NOMO-1 (cell line): ENCODE measurements at regions not wholly inside any gene's neighbourhood (a gene's known extent, or its start where the extent isn't known, plus 50 kb on each side); places are given as distances from the start of the nearest gene placed in this dataset.
"Not testable (repeated sequence)": the region's sequence is repeated elsewhere in the genome, so short reads cannot be mapped to it uniquely, and the experiment has no call there.

Experiments used
- DNase-seq, 2 experiments: peaks; one replicate each; lab custom pipeline; 2025; ENCODE audit not compliant: unreplicated experiment in 2 of 2; lab: John Stamatoyannopoulos, UW

DNA sequence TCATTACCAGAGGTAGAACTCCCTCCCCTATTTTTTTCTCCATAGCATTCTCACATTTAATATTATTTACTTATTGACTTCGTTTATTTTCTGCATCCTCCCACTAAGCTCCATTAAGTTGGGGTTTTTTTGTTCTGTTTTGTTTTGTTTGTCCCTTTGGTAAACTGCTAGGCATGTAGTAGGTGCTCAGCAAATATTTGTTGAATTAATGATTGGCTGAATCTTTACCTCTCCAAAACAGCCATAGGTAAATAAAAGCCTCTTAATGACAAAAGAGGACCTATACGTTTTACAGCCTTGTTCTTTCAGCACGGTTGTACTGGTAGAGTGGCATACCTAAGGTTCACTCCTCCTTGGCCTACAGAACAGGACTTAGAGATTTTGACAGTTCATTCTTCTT, 52.0 kb downstream of the PRORP start:
- DNase-seq = no peak

GRCh38 chr14:35180179-35180578, 57.8 kb downstream of the PRORP start:
- DNase-seq = no peak

DNA sequence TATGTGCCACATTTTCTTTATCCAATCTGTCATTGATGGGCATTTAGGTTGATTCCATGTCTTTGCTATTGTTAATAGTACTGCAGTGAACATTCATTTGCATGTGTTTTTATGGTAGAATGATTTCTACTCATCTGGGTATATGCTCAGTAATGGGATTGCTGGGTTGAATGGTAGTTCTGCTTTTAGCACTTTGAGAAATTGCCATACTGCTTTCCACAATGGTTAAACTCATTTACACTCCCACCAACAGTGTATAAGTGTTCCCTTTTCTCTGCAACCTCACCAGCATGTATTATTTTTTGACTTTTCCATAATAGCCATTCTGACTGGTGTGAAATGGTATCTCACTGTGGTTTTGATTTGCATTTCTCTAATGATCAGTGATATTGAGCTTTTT, 62.5 kb downstream of the PRORP start:
- DNase-seq = not testable (repeated sequence)

- no peak for DNase-seq
Observed at GRCh38 chr14:35189422-35189821, 67.1 kb downstream of the PRORP start.

DNA sequence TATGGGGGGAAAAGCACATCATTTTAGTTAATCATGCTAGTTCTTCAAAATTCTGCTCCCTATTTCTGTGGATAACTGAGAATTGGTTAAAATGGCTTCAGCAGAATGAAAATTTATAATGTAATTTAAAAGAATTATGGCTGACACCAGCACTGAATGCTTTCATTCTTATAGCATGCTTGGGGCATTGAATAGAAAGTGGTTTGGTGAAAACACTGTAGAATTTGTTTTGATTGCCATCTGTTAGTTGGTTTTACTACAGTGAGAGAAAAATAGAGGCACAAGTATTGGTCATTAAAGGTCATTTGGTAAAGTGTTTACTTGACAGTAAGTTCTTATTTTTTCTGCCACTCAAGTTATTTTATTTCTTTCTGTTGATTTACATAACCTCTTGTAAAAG, 70.8 kb downstream of the PRORP start:
- no peak for DNase-seq

DNA sequence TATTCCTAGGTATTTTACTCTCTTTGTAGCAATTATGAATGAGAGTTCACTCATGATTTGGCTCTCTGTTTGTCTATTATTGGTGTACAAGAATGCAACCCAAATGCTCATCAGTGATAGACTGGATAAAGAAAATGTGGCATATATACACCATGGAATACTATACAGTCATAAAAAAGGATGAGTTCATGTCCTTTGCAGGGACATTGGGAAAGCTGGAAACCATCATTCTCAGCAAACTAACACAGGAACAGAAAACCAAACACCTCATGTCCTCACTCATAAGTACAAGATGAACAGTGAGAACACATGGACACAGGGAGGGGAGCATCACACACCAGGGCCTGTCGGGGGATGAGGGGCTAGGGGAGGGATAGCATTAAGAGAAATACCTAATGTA, 71.8 kb downstream of the PRORP start:
- DNase-seq = not testable (repeated sequence)

- DNase-seq = no peak
Observed at GRCh38 chr14:35196571-35196970, 74.2 kb downstream of the PRORP start.

GRCh38 chr14:35197015-35197414, 74.7 kb downstream of the PRORP start:
- no peak for DNase-seq

DNA sequence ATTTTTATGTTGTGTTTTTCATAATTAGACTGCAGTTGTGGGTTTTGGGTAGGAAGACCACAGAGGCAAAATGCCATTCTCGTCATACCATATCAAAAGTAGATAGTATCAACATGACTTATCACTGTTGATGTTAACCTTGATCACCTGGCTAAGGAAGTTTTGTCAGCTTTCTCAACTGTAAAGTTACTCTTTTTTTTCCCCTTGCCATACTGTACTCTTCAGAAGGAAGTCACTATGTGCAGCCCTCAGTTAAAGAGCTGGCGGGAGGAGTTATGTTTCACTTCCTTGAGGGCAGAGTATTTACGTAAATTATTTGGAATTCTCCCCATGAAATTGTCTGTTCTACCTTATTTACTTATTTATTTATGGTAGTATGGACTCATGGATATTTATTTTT, 78.7 kb downstream of the PRORP start:
- DNase-seq = peak in 1 of 2 experiments; percentile 36

DNA sequence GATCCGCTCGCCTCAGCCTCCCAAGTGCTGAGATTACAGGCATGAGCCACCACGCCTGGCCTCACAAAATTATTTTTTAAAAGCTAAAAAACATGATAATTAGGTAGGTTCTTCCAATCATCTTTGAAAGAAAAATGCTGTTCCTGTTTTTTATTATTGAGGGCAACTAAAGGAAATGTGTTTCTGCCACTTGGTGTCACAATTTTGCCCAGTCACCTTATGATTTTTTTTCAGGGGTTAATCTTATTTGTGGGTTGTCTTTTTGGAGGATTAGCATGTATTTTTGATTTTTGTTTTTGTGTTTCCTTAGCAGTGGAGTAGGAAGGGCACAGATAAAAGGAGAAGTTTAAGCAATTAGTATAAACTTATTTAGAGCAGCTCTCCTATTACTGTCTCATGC, 79.8 kb downstream of the PRORP start:
- peak in 1 of 2 experiments; percentile 32 for DNase-seq

GRCh38 chr14:35205737-35206136, 83.4 kb downstream of the PRORP start:
- DNase-seq = no peak

GRCh38 chr14:35211067-35211466, 81.1 kb upstream of the PSMA6 start:
- no peak for DNase-seq

DNA sequence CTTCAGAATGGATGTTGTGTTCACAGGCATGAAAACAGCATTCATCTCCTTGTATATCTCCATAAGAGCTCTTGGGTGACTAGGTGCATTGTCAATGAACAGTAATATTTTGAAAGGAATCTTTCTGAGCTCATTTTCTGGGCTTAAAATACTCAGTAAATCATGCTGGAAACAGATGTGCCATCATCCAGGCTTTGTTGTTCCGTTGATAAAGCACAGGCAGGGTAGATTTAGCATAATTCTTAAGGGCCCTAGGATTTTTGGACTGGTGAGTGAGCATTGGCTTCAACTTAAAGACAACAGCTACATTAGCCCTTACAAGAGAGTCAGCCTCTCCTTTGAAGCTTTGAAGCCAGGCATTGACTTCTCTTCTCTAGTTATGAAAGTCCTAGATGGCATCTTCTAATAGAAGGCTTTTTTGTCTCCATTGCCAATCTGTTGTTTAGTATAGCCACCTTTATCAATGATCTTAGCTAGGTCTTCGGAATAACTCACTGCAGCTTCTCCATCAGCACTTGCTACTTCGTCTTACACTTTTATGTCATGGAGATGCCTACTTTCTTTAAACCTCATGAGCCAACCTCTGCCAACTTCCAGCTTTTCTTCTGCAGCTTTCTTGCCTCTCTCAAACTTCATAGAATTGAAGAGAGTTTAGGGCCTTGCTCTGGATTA, 79.6 kb upstream of the PSMA6 start:
- DNase-seq = no peak

DNA sequence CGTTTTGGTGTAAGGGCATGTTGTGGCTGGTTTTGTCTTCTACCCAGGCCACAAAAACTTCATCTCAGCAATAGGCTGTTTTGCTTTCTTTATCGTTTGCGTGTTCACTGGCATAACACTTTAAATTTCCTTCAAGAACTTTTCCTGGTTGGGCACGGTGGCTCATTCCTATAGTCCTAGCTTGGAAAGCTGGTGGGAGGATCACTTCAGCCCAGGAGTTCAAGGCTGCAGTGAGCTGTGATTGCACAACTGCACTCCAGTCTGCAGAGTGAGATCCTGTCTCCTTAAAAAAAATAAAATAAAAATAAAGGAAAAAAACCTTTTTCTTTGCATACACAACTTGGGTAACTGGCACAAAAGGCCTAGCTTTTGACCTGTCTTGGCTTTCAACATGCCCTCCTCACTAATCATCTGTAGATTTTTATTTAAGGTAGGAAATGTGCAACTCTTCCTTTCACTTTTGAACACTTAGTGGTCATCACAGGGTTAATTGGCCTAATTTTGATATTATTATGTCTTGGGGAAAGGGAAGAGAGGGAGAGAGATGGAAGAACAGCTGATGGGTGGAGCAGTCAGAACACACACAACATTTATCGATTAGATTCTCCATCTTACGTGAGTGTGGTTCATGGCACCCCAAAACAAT, 78.9 kb upstream of the PSMA6 start:
- no peak for DNase-seq

GRCh38 chr14:35213869-35214387, 78.3 kb upstream of the PSMA6 start:
- DNase-seq = no peak

DNA sequence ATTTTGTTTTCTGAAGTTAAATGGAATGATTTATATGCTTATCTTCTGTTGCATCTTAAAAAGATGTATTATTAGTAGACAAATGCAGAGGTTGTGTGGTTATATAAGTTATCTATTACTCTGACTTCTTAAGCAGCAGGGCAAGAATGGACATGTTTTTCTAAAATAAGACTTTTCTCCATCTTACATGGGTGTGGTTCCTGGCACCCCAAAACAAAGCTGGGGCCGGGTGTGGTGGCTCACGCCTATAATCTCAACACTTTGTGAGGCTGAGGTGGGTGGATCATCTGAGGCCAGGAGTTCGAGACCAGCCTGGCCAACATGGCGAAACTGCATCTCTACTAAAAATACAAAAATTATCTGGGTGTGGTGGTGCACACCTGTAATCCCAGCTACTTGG, 77.8 kb upstream of the PSMA6 start:
- DNase-seq = not testable (repeated sequence)

- DNase-seq = peak in 1 of 2 experiments; percentile 45
Observed at GRCh38 chr14:35215110-35215813, 76.9 kb upstream of the PSMA6 start.

GRCh38 chr14:35218176-35218575, 74.0 kb upstream of the PSMA6 start:
- DNase-seq = not testable (repeated sequence)

- no peak for DNase-seq
Observed at GRCh38 chr14:35218963-35219362, 73.2 kb upstream of the PSMA6 start.

GRCh38 chr14:35220027-35220676, 72.0 kb upstream of the PSMA6 start:
- DNase-seq = no peak

DNA sequence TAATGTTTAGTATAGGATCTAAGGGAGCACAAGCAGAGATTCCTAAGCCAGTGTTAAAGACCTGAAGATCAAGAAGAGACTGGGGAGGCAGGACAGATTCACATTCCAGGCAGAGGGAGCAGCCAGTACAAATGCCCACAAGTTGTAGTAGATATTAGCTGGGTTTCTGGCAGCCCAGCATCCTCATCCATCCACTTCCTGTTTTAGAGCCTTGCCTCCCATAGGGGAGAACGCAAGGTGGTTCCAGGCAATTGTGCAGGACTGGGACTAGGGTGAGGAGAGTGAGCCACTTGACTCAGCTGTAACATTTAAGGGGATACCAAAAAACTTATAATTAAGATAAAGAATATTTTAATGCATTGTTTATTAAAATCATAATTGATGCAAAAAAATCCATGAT, 71.3 kb upstream of the PSMA6 start:
- no peak for DNase-seq
